ENCODE measurements at regions not wholly inside any gene's neighbourhood (a gene's known extent, or its start where the extent isn't known, plus 50 kb on each side); places are given as distances from the start of the nearest gene placed in this dataset.
"Not testable (repeated sequence)": the region's sequence is repeated elsewhere in the genome, so short reads cannot be mapped to it uniquely, and the experiment has no call there.

- H3K36me3 Mint-ChIP-seq (ENCODE audit: unreplicated experiment), result no peaks in the 10 kb centered on the region
- no peak for TF ChIP-seq CTCF (IDR thresholded peaks at IDR 0.05; ENCODE audit: partially characterized antibody, unreplicated experiment)
- no peak for DNase-seq
- no peak overlapping the region for H3K4me3 Mint-ChIP-seq (ENCODE audit: unreplicated experiment)
- no peaks in the 10 kb centered on the region for H3K4me1 Mint-ChIP-seq (ENCODE audit: low read depth, unreplicated experiment)
- no peaks in the 10 kb centered on the region for H3K27me3 Mint-ChIP-seq (ENCODE audit: unreplicated experiment)
- H3K9me3 Mint-ChIP-seq (ENCODE audit: unreplicated experiment), result no peaks in the 10 kb centered on the region
- no peak overlapping the region for H3K27ac Mint-ChIP-seq (ENCODE audit: unreplicated experiment)
Observed at GRCh38 chr6:140202964-140203515, 828.6 kb upstream of the CITED2 start.

- no peaks in the 10 kb centered on the region for H3K27me3 Mint-ChIP-seq (ENCODE audit: unreplicated experiment)
- H3K4me3 Mint-ChIP-seq (ENCODE audit: unreplicated experiment), result no peak overlapping the region
- no peaks in the 10 kb centered on the region for H3K4me1 Mint-ChIP-seq (ENCODE audit: low read depth, unreplicated experiment)
- H3K9me3 Mint-ChIP-seq (ENCODE audit: unreplicated experiment), result no peaks in the 10 kb centered on the region
- TF ChIP-seq CTCF (IDR thresholded peaks at IDR 0.05; ENCODE audit: partially characterized antibody, unreplicated experiment), result no peak
- no peaks in the 10 kb centered on the region for H3K36me3 Mint-ChIP-seq (ENCODE audit: unreplicated experiment)
- H3K27ac Mint-ChIP-seq (ENCODE audit: unreplicated experiment), result no peak overlapping the region
- no peak for DNase-seq
Observed at GRCh38 chr6:140201787-140202458, 827.5 kb upstream of the CITED2 start.

- no peak for DNase-seq
- Mint-ChIP-seq H3K4me3 (ENCODE audit: unreplicated experiment) (no peak overlapping the region), H3K36me3 (ENCODE audit: unreplicated experiment) (peaks cover 11% of the 10 kb centered on the region), H3K27me3 (ENCODE audit: unreplicated experiment) (no peaks in the 10 kb centered on the region), H3K4me1 (ENCODE audit: low read depth, unreplicated experiment) (no peaks in the 10 kb centered on the region), H3K9me3 (ENCODE audit: unreplicated experiment) (peaks cover 7% of the 10 kb centered on the region), H3K27ac (ENCODE audit: unreplicated experiment) (no peak overlapping the region)
- no peak for TF ChIP-seq CTCF (IDR thresholded peaks at IDR 0.05; ENCODE audit: partially characterized antibody, unreplicated experiment)
Observed at GRCh38 chr6:140193269-140193668, 818.8 kb upstream of the CITED2 start.

- Mint-ChIP-seq H3K9me3 (ENCODE audit: unreplicated experiment) (peaks cover 7% of the 10 kb centered on the region), H3K4me3 (ENCODE audit: unreplicated experiment) (no peak overlapping the region), H3K4me1 (ENCODE audit: low read depth, unreplicated experiment) (no peaks in the 10 kb centered on the region), H3K27me3 (ENCODE audit: unreplicated experiment) (no peaks in the 10 kb centered on the region), H3K36me3 (ENCODE audit: unreplicated experiment) (peaks cover 17% of the 10 kb centered on the region), H3K27ac (ENCODE audit: unreplicated experiment) (no peak overlapping the region)
- TF ChIP-seq CTCF (IDR thresholded peaks at IDR 0.05; ENCODE audit: partially characterized antibody, unreplicated experiment), result no peak
- no peak for DNase-seq
Observed at GRCh38 chr6:140192018-140192417, 817.6 kb upstream of the CITED2 start.

GRCh38 chr6:140189263-140189662 is 814.8 kb upstream of the CITED2 start:
- H3K27ac Mint-ChIP-seq (ENCODE audit: unreplicated experiment); H3K9me3 Mint-ChIP-seq (ENCODE audit: unreplicated experiment); H3K4me3 Mint-ChIP-seq (ENCODE audit: unreplicated experiment); H3K4me1 Mint-ChIP-seq (ENCODE audit: low read depth, unreplicated experiment); H3K27me3 Mint-ChIP-seq (ENCODE audit: unreplicated experiment); DNase-seq: not testable (repeated sequence)
- H3K36me3 Mint-ChIP-seq (ENCODE audit: unreplicated experiment), result peaks cover 17% of the 10 kb centered on the region

Data from glutamatergic neuron (in vitro differentiated cells).